CD4-positive, alpha-beta memory T cell (primary cell): ENCODE measurements at regions not wholly inside any gene's neighbourhood (a gene's known extent, or its start where the extent isn't known, plus 50 kb on each side); places are given as distances from the start of the nearest gene placed in this dataset.

ENCODE experiments used
- CTCF ChIA-PET: fragments of 350-600 bp; sonication (Branson Sonifier 250); formaldehyde crosslinking; loops from one replicate; lab custom pipeline; 2021; ENCODE audit warnings: inconsistent platforms; ENCODE audit not compliant: partially characterized antibody; lab: Charles Lee
- POLR2A ChIA-PET: fragments of 350-600 bp; sonication (Branson Sonifier 250); formaldehyde crosslinking; loops from one replicate; lab custom pipeline; 2021; ENCODE audit not compliant: partially characterized antibody; lab: Charles Lee
- DNase-seq, 5 donors: peaks; one replicate each; pipeline versions ENCODE4 v3.0.0 to v3.0.0-alpha.2; 2020 to 2022; ENCODE audit warnings: mixed read lengths in 1 of 5
- H3K27ac ChIP-seq: one replicate; pipeline ENCODE4 v1.7.0; 2013; ENCODE audit warnings: low read depth, low read length
- H3K27me3 ChIP-seq: 2 replicates; pipeline ENCODE4 v1.7.0; 2013; ENCODE audit warnings: mild to moderate bottlenecking, low read length, moderate library complexity; ENCODE audit not compliant: insufficient read depth
- H3K36me3 ChIP-seq: 2 replicates; pipeline ENCODE4 v1.7.0; 2013; ENCODE audit warnings: mild to moderate bottlenecking, low read length, moderate library complexity; ENCODE audit not compliant: insufficient read depth
- H3K4me1 ChIP-seq: 2 replicates; pipeline ENCODE4 v1.7.0; 2013; ENCODE audit warnings: mild to moderate bottlenecking, low read length, moderate library complexity; ENCODE audit not compliant: insufficient read depth
- H3K4me3 ChIP-seq, 2 donors: one replicate each; pipeline ENCODE4 v1.7.0; 2013; ENCODE audit warnings: low read length in 2 of 2, mild to moderate bottlenecking in 1 of 2
- H3K9me3 ChIP-seq, 2 donors: one replicate each; pipeline ENCODE4 v1.7.0; 2013; ENCODE audit warnings: low read length in 2 of 2, control low read depth in 1 of 2; ENCODE audit not compliant: control insufficient read depth in 1 of 2
- H3K27ac Mint-ChIP-seq, 7 donors: one replicate each; pipeline ENCODE4 v1.8.0; 2020 to 2021; ENCODE audit warnings: mixed read lengths in 7 of 7, mild to moderate bottlenecking in 6 of 7, inconsistent platforms in 3 of 7, moderate library complexity in 3 of 7
- H3K27me3 Mint-ChIP-seq, 2 donors: one replicate each; pipeline ENCODE4 v1.8.0; 2020 to 2021; ENCODE audit warnings: mixed read lengths in 2 of 2
- H3K36me3 Mint-ChIP-seq, 2 donors: one replicate each; pipeline ENCODE4 v1.8.0; 2020 to 2021; ENCODE audit warnings: mixed read lengths in 2 of 2, inconsistent platforms in 1 of 2, mild to moderate bottlenecking in 1 of 2
- H3K4me1 Mint-ChIP-seq, 4 donors: one replicate each; pipeline ENCODE4 v1.8.0; 2020 to 2021; ENCODE audit warnings: mixed read lengths in 4 of 4, mild to moderate bottlenecking in 1 of 4
- H3K4me3 Mint-ChIP-seq, 8 donors: one replicate each; pipeline ENCODE4 v1.8.0; 2020 to 2021; ENCODE audit warnings: mixed read lengths in 8 of 8, mild to moderate bottlenecking in 7 of 8, moderate library complexity in 6 of 8, inconsistent platforms in 3 of 8
- H3K9me3 Mint-ChIP-seq, 8 donors: one replicate each; pipeline ENCODE4 v1.8.0; 2020 to 2021; ENCODE audit warnings: mixed read lengths in 8 of 8, mild to moderate bottlenecking in 5 of 8, inconsistent platforms in 3 of 8, moderate library complexity in 1 of 8
- intact Hi-C: fragments of 100-400 bp; cut with micrococcal nuclease; formaldehyde crosslinking; loops from one replicate; pipeline ENCODE4 v1.15.1; 2023

DNA sequence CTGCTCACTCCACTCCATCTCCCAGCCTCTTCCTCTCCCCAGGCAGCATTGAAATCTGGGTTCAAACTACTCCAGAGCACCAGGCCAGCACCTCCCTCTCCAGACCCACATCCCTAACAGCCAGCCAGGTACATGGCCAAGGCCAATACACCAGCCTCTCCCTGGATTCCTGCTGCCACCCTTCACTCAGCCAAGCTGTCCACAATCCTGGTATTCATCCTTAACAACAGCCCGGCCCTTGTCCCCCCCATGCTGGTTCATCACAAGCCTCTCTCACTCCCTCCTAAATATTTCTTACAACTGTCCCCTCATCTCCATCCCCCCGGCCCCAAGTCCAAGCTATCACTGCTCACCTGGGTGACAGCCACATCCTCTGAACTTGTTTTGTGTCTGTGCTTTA is 129.9 kb upstream of the HAAO start:
- no peaks in the 10 kb centered on the region for H3K9me3 ChIP-seq
- H3K36me3 Mint-ChIP-seq = no peaks in the 10 kb centered on the region
- no peak overlapping the region for H3K4me3 ChIP-seq
- no peaks in the 10 kb centered on the region for H3K4me1 Mint-ChIP-seq
- H3K27me3 ChIP-seq = no peaks in the 10 kb centered on the region
- H3K27me3 Mint-ChIP-seq = peaks cover 2 to 3% of the 10 kb centered on the region in 2 donors
- no peak for DNase-seq
- H3K9me3 Mint-ChIP-seq = no peaks in the 10 kb centered on the region
- H3K36me3 ChIP-seq = no peaks in the 10 kb centered on the region
- H3K4me1 ChIP-seq = no peaks in the 10 kb centered on the region
- H3K27ac ChIP-seq = no peak overlapping the region
- POLR2A ChIA-PET = no interaction called here
- CTCF ChIA-PET = no interaction called here
- H3K4me3 Mint-ChIP-seq = no peak overlapping the region
- H3K27ac Mint-ChIP-seq = no peak overlapping the region
- intact Hi-C loops = no loop called here

- Histone ChIP-seq H3K36me3 (no peaks in the 10 kb centered on the region), H3K27ac (no peak overlapping the region), H3K4me1 (no peaks in the 10 kb centered on the region), H3K4me3 (no peak overlapping the region), H3K9me3 (no peaks in the 10 kb centered on the region), H3K27me3 (no peaks in the 10 kb centered on the region)
- CTCF ChIA-PET = no interaction called here
- POLR2A ChIA-PET = no interaction called here
- no peaks in the 10 kb centered on the region for H3K36me3 Mint-ChIP-seq
- H3K4me3 Mint-ChIP-seq = no peak overlapping the region
- no peaks in the 10 kb centered on the region for H3K9me3 Mint-ChIP-seq
- DNase-seq = no peak
- intact Hi-C loops = no loop called here
- H3K27ac Mint-ChIP-seq = no peak overlapping the region
- peaks cover 2 to 5% of the 10 kb centered on the region in 2 donors for H3K27me3 Mint-ChIP-seq
- H3K4me1 Mint-ChIP-seq = no peaks in the 10 kb centered on the region
These were observed 129.3 kb upstream of the HAAO start for GRCh38 chr2:42921721-42922120.

DNA sequence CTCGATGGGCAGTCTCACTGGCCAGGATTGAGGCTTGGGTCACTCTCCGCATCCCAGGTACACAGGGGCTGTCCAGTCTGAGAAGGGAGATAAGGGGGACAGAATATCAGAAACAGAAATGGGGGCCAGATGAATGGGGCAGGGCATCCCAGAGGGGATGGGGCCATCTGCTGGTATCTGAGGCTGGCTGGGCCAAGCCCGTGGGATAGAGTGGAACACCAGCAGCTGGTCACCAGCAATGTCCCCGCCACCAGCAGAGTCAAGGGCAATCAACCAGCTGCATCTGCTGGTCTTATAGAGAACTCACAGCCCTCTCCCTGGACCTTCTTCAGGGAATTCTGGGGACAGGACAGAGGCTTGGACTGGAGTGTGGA is 128.8 kb upstream of the HAAO start:
- Mint-ChIP-seq H3K9me3 (no peaks in the 10 kb centered on the region), H3K36me3 (no peaks in the 10 kb centered on the region), H3K4me1 (no peaks in the 10 kb centered on the region), H3K27ac (no peak overlapping the region), H3K27me3 (peaks cover 2 to 5% of the 10 kb centered on the region in 2 donors), H3K4me3 (no peak overlapping the region)
- H3K4me3 ChIP-seq = no peak overlapping the region
- H3K27ac ChIP-seq = no peak overlapping the region
- ChIA-PET POLR2A (no interaction called here), CTCF (no interaction called here)
- no peaks in the 10 kb centered on the region for H3K36me3 ChIP-seq
- no peaks in the 10 kb centered on the region for H3K4me1 ChIP-seq
- DNase-seq = no peak
- no peaks in the 10 kb centered on the region for H3K27me3 ChIP-seq
- intact Hi-C loops = no loop called here
- H3K9me3 ChIP-seq = no peaks in the 10 kb centered on the region

DNA sequence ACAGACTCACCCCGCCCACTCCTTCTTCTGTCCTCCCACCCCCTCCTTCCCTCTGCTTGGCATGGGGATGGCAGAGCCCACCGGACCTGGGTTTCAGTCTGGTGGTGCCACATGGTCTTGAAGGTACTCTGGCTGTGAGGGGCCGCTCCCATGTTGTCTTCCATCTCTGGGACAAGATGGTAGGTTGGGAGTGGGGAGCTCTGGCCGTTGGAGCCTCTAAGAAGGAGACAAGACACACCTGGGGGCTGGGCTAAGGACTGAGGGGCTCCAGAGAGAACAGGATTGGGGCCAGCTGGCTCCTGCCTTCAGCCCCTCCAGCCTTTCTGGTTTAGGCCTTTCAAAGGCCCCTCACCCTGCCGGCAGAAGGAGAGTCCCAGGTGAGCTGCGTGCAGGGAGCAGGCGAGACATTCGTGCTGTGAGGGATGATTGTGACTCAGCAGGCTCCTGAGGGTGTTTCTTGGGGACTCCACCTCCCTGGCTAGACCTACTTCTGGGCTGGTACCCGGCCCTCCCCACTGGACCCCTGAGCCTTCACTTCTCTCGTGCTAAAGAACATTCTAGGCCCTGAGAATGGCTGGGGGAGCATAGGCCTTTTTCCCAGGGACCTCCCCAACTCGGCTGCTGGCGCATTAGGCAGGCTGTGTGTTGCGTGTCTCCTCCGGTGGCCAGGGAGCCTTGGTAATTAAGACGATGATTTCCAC is 128.2 kb upstream of the HAAO start:
- no peak for DNase-seq
- no peaks in the 10 kb centered on the region for H3K27me3 ChIP-seq
- Mint-ChIP-seq H3K36me3 (no peaks in the 10 kb centered on the region), H3K27ac (no peak overlapping the region), H3K4me3 (no peak overlapping the region), H3K27me3 (peaks cover 2 to 5% of the 10 kb centered on the region in 2 donors), H3K9me3 (no peaks in the 10 kb centered on the region), H3K4me1 (no peaks in the 10 kb centered on the region)
- H3K9me3 ChIP-seq = no peaks in the 10 kb centered on the region
- H3K27ac ChIP-seq = no peak overlapping the region
- no peak overlapping the region for H3K4me3 ChIP-seq
- no peaks in the 10 kb centered on the region for H3K4me1 ChIP-seq
- ChIA-PET CTCF (no interaction called here), POLR2A (no interaction called here)
- intact Hi-C loops = no loop called here
- no peaks in the 10 kb centered on the region for H3K36me3 ChIP-seq

GRCh38 chr2:42918671-42919318 is 126.4 kb upstream of the HAAO start:
- intact Hi-C loops = no loop called here
- H3K4me3 ChIP-seq = no peak overlapping the region
- Mint-ChIP-seq H3K4me3 (no peak overlapping the region), H3K4me1 (no peaks in the 10 kb centered on the region), H3K9me3 (no peaks in the 10 kb centered on the region), H3K27me3 (peaks cover 2 to 4% of the 10 kb centered on the region in 2 donors), H3K27ac (no peak overlapping the region), H3K36me3 (no peaks in the 10 kb centered on the region)
- no peak for DNase-seq
- ChIA-PET CTCF (no interaction called here), POLR2A (no interaction called here)
- H3K27ac ChIP-seq = no peak overlapping the region
- H3K9me3 ChIP-seq = no peaks in the 10 kb centered on the region
- no peaks in the 10 kb centered on the region for H3K36me3 ChIP-seq
- H3K27me3 ChIP-seq = no peaks in the 10 kb centered on the region
- no peaks in the 10 kb centered on the region for H3K4me1 ChIP-seq

DNA sequence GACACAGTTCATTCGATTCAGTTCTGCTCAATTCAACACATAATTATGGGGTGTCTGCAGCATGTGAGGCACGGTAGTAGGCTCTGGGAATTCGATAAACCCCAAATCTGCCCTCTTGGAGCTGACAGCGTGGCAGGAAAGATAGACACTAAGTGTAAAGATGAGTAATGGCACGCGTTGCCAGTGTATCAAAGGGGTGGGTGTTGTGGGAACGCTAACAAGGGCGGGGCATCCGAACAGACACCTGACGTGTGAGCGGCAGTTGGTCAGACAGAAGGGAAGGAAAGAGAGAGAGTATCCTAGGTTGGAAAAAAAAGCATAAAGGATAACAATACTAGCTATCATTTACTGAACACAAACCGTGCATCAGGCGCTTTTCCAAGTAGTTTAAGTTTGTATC is 125.7 kb upstream of the HAAO start:
- Mint-ChIP-seq H3K27ac (no peak overlapping the region), H3K9me3 (no peaks in the 10 kb centered on the region), H3K27me3 (peaks cover 2 to 4% of the 10 kb centered on the region in 2 donors), H3K36me3 (no peaks in the 10 kb centered on the region), H3K4me1 (peaks cover 0 to 6% (median 2%) of the 10 kb centered on the region in 4 donors), H3K4me3 (no peak overlapping the region)
- DNase-seq = no peak
- H3K36me3 ChIP-seq = no peaks in the 10 kb centered on the region
- no peaks in the 10 kb centered on the region for H3K27me3 ChIP-seq
- no peak overlapping the region for H3K4me3 ChIP-seq
- POLR2A ChIA-PET = no interaction called here
- H3K27ac ChIP-seq = no peak overlapping the region
- no peaks in the 10 kb centered on the region for H3K9me3 ChIP-seq
- intact Hi-C loops = no loop called here
- CTCF ChIA-PET = no interaction called here
- no peaks in the 10 kb centered on the region for H3K4me1 ChIP-seq

GRCh38 chr2:42917425-42917927 is 125.1 kb upstream of the HAAO start:
- intact Hi-C loops = no loop called here
- no peak overlapping the region for H3K27ac Mint-ChIP-seq
- peaks cover 2 to 4% of the 10 kb centered on the region in 2 donors for H3K27me3 Mint-ChIP-seq
- H3K36me3 Mint-ChIP-seq = no peaks in the 10 kb centered on the region
- H3K4me3 ChIP-seq = no peak overlapping the region
- no peaks in the 10 kb centered on the region for H3K4me1 ChIP-seq
- no peaks in the 10 kb centered on the region for H3K27me3 ChIP-seq
- no peak overlapping the region for H3K27ac ChIP-seq
- ChIA-PET POLR2A (no interaction called here), CTCF (interaction anchor here (0.6 kb wide), 1 partner anchor 418 kb away, joined by 3 read pairs; no protein-coding TSS in a partner anchor)
- no peaks in the 10 kb centered on the region for H3K9me3 Mint-ChIP-seq
- H3K4me1 Mint-ChIP-seq = peaks cover 2 to 6% (median 4%) of the 10 kb centered on the region in 4 donors
- DNase-seq = no peak
- no peaks in the 10 kb centered on the region for H3K36me3 ChIP-seq
- no peaks in the 10 kb centered on the region for H3K9me3 ChIP-seq
- no peak overlapping the region for H3K4me3 Mint-ChIP-seq
